ENCODE measurements at regions not wholly inside any gene's neighbourhood (a gene's known extent, or its start where the extent isn't known, plus 50 kb on each side); places are given as distances from the start of the nearest gene placed in this dataset.
"Not testable (repeated sequence)": the region's sequence is repeated elsewhere in the genome, so short reads cannot be mapped to it uniquely, and the experiment has no call there.

DNA sequence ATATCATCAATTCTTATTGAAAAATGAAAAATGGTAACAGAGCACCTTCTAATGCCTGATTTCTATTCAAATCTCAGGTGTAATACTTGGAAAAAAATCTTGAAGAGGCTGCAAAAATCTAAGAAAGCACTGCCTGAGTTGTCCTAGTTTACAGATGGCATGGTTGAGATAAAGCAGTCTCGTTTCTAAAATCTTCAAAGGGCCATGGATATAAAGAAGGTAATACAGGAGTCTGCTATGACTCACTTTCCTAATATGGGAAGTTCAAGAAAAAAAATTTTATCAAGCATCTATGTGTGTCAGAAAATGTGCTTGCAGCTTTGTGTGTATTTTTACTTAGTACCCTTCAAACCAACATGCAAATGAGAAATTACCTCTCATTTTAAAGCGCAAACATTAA is 163.3 kb downstream of the DMAC1 start:
- TF ChIP-seq, protein P1, sequence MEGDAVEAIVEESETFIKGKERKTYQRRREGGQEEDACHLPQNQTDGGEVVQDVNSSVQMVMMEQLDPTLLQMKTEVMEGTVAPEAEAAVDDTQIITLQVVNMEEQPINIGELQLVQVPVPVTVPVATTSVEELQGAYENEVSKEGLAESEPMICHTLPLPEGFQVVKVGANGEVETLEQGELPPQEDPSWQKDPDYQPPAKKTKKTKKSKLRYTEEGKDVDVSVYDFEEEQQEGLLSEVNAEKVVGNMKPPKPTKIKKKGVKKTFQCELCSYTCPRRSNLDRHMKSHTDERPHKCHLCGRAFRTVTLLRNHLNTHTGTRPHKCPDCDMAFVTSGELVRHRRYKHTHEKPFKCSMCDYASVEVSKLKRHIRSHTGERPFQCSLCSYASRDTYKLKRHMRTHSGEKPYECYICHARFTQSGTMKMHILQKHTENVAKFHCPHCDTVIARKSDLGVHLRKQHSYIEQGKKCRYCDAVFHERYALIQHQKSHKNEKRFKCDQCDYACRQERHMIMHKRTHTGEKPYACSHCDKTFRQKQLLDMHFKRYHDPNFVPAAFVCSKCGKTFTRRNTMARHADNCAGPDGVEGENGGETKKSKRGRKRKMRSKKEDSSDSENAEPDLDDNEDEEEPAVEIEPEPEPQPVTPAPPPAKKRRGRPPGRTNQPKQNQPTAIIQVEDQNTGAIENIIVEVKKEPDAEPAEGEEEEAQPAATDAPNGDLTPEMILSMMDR (IDR thresholded peaks at IDR 0.05; ENCODE audit: low read depth, low read length) = no peak
- no peak for DNase-seq (ENCODE audit: extremely low read depth, low read depth)

DNA sequence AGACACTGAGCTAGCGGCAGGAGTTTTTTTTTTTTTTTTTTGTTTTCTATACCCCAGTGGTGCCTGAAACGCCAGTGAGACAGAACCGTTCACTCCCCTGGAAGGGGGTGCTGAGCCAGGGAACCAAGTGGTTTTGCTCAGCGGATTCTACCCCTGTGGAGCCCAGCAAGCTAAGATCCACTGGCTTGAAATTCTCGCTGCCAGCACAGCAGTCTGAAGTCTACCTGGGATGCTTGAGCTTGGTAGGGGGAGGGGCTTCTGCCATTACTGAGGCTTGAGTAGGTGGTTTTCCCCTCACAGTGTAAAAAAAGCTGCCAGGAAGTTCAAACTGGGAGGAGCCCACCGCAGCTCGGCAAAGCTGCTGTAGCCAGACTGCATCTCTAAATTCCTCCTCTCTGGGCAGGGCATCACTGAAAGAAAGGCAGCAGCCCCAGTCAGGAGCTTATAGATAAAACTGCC is 173.0 kb downstream of the DMAC1 start:
- DNase-seq (ENCODE audit: extremely low read depth, low read depth) = not testable (repeated sequence)

DNA sequence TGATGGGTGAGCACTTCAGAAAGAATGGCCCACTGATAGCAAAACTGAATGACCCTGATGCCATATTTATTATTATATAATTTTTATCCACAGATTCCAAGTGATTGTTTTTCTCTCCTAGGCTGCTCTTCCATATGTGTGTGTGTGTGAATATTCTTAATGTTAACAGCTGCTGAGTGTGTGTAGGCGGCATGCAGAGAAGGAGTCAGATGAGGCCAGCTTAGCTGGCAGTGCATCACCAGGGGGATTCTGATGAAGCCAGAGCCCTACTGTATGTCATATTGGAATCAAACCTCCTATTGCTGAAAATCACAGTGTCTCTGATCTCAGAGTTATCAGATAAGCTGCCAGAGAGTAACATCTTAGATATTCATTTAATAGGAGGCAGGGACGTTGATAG is 177.1 kb downstream of the DMAC1 start:
- DNase-seq (ENCODE audit: extremely low read depth, low read depth) = no peak
- TF ChIP-seq, protein P1 (IDR thresholded peaks at IDR 0.05; ENCODE audit: low read depth, low read length) = no peak

DNA sequence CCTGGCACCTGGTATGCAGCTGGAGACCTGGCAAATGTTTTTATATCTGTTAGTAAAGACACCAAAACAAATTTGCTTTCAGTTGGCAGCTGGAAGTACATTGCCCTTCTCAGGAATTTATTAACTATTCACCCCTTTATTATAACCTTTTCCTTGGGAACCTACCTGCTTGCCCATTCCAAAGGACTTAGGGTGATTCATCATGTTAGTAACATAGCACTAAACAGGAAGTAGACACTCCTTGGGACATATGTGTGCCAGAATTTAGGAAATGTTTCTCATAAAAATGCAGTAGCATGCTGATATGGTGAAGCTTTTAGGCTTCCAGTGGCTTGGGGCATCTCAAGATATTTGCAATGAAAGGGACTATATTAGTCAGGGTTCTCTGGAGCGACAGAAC is 184.2 kb downstream of the DMAC1 start:
- TF ChIP-seq, protein P1 (IDR thresholded peaks at IDR 0.05; ENCODE audit: low read depth, low read length) = no peak
- no peak for DNase-seq (ENCODE audit: extremely low read depth, low read depth)

DNA sequence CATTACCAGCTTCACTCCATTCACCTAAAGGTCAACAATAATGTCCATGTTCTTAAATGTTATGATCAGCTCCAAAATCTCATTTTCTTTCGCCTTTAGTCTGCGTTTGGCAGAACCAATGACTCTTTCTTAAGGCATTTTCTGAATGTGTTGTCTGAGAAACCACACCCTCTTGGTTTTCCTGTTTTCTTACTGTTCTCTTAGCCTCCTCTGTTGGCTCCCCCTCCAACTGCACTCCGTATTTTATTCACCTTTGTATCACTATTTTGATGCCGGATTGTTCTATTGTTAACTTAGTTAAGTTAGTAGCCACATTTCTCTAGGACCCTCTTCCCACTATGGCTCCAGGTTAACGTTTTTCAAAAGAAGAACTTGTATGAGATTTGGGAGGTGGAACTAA is 185.6 kb downstream of the DMAC1 start:
- TF ChIP-seq, protein P1 (IDR thresholded peaks at IDR 0.05; ENCODE audit: low read depth, low read length) = no peak
- no peak for DNase-seq (ENCODE audit: extremely low read depth, low read depth)

DNA sequence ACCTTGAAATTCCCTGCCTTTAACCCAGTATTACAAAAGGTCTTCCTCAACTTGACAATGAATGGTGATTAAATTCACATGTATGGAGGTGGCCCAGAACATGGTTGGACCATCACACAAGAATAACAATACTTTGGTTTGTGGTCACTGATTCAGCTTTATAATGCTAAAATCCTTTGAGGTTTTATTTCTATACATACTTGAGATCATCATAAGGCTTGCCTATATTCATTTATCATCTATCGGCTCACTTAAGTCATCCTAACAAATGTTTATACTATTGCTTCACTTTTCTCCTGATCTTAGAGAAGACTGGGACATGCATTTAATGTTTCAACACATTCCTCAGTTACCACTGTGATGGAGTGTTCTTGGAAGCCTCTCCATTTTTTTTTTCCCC is 191.3 kb downstream of the DMAC1 start:
- TF ChIP-seq, protein P1 (IDR thresholded peaks at IDR 0.05; ENCODE audit: low read depth, low read length) = no peak
- no peak for DNase-seq (ENCODE audit: extremely low read depth, low read depth)

DNA sequence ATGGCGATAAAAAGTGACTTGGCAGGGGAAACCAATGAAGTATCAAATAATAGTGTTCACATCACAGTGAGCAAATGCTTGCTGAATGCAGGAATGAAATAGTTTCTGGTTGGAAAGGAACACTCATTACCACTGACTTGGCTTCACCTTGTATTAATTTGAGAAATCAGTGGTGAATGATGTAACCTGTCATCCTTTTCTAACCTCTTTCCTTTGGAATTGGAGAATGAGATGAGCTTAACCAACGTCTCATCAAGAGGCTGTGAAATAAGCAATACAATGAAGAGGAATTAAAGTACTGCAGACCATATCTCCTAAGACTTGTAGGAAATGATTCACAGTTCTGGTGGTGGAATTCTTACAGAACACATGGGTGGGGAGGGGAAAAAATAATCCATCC is 192.2 kb downstream of the DMAC1 start:
- TF ChIP-seq, protein P1 (IDR thresholded peaks at IDR 0.05; ENCODE audit: low read depth, low read length) = no peak

DNA sequence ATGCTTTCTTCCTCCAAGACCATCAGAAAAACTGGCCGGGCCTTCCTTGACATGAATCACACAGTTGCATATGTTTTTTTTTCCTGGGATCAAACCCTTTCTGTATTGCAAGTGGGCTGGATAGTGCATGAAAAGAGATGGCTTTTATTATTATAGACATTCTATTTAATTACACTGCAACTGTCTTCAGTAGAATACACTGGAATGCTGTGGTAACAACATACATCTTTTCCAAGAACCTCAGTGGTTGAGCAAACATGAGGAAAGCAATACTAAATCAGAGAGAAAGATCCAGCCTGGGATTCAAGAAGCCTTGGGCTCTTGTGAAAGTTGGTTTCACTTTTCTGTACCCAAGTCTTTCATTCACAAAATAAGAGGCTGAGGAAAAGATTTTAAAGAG is 193.0 kb downstream of the DMAC1 start:
- no peak for DNase-seq (ENCODE audit: extremely low read depth, low read depth)
- TF ChIP-seq, protein P1 (IDR thresholded peaks at IDR 0.05; ENCODE audit: low read depth, low read length) = no peak

More for the DNA sequence above, 192.2 kb downstream of the DMAC1 start:
- no peak for DNase-seq (ENCODE audit: extremely low read depth, low read depth)
